GM06990 (cell line): ENCODE measurements at regions not wholly inside any gene's neighbourhood (a gene's known extent, or its start where the extent isn't known, plus 50 kb on each side); places are given as distances from the start of the nearest gene placed in this dataset.
"Not testable (repeated sequence)": the region's sequence is repeated elsewhere in the genome, so short reads cannot be mapped to it uniquely, and the experiment has no call there.

ENCODE experiments used
- DNase-seq: peaks from one replicate; pipeline ENCODE4 v3.0.0-alpha.2; 2011; ENCODE audit not compliant: insufficient read length; ENCODE audit errors: extremely low read depth
- H3K27me3 ChIP-seq: replicated peaks from 2 replicates; pipeline ENCODE4 v1.6.0; 2011; ENCODE audit warnings: low read length; ENCODE audit not compliant: control insufficient read depth, insufficient read depth
- H3K36me3 ChIP-seq: 2 replicates; pipeline ENCODE4 v1.5.1; 2011; ENCODE audit warnings: low read length; ENCODE audit not compliant: control insufficient read depth, insufficient read depth
- H3K4me3 ChIP-seq: replicated peaks from 2 replicates; pipeline ENCODE4 v1.5.1; 2011; ENCODE audit warnings: low read depth, mild to moderate bottlenecking, control low read depth, low read length
- CTCF ChIP-seq: IDR thresholded peaks from 2 replicates; pipeline ENCODE4 v1.5.1; 2011; ENCODE audit warnings: low read length, control low read depth, mild to moderate bottlenecking, inconsistent platforms; ENCODE audit not compliant: insufficient read depth, poor library complexity, severe bottlenecking

GRCh38 chr10:120208488-120208887, 248.5 kb upstream of the PLPP4 start:
- no peak overlapping the region for H3K4me3 ChIP-seq
- DNase-seq: no peak
- H3K27me3 ChIP-seq: no peaks in the 10 kb centered on the region; the same call in 1 of the 2 replicates
- H3K36me3 ChIP-seq: no peaks in the 10 kb centered on the region
- no peak for TF ChIP-seq CTCF

- H3K27me3 ChIP-seq: no peaks in the 10 kb centered on the region; the same call in 1 of the 2 replicates
- no peak for DNase-seq
- H3K4me3 ChIP-seq: no peak overlapping the region
- no peaks in the 10 kb centered on the region for H3K36me3 ChIP-seq
- no peak for TF ChIP-seq CTCF
Observed at GRCh38 chr10:120209124-120209762, 247.8 kb upstream of the PLPP4 start.

- no peak for TF ChIP-seq CTCF
- Histone ChIP-seq H3K27me3 (no peaks in the 10 kb centered on the region), H3K4me3 (no peak overlapping the region), H3K36me3 (no peaks in the 10 kb centered on the region)
- no peak for DNase-seq
Observed at GRCh38 chr10:120212275-120212674, 244.8 kb upstream of the PLPP4 start.

- H3K36me3 ChIP-seq, H3K4me3 ChIP-seq, H3K27me3 ChIP-seq, DNase-seq: not testable (repeated sequence)
Observed at GRCh38 chr10:120213283-120213682, 243.7 kb upstream of the PLPP4 start.

- TF ChIP-seq CTCF: no peak
- Histone ChIP-seq H3K4me3 (no peak overlapping the region), H3K36me3 (no peaks in the 10 kb centered on the region), H3K27me3 (no peaks in the 10 kb centered on the region; the same call in 1 of the 2 replicates)
- no peak for DNase-seq
Observed at GRCh38 chr10:120217736-120218135, 239.3 kb upstream of the PLPP4 start.

GRCh38 chr10:120221873-120222485, 235.0 kb upstream of the PLPP4 start:
- no peaks in the 10 kb centered on the region; the same call in 1 of the 2 replicates for H3K27me3 ChIP-seq
- no peaks in the 10 kb centered on the region for H3K36me3 ChIP-seq
- peak; percentile 78 for TF ChIP-seq CTCF
- H3K4me3 ChIP-seq: no peak overlapping the region
- DNase-seq: peak; percentile 15
